PC-9 (cell line): ENCODE measurements at regions not wholly inside any gene's neighbourhood (a gene's known extent, or its start where the extent isn't known, plus 50 kb on each side); places are given as distances from the start of the nearest gene placed in this dataset.

Experiments used
- BruUV-seq: library from RNA; stranded (reverse); fragments of 400-500 nt; replicated peaks from 2 replicates; lab custom pipeline; 2021; lab: Mats Ljungman, UMichigan
- CTCF ChIA-PET: fragments of 300-600 bp; sonication (Branson Sonifier 250); formaldehyde crosslinking; loops from one replicate; lab custom pipeline; 2022; ENCODE audit warnings: antibody characterized with exemption; lab: Charles Lee
- POLR2A ChIA-PET: fragments of 300-600 bp; sonication (Branson Sonifier 250); formaldehyde crosslinking; loops from one replicate; lab custom pipeline; 2022; ENCODE audit warnings: antibody characterized with exemption; ENCODE audit not compliant: unreplicated experiment; lab: Charles Lee
- DNase-seq, 2 experiments: peaks; one replicate each; pipeline versions ENCODE4 v3.0.0 to v3.0.0-alpha.2; 2015 to 2022; ENCODE audit warnings: mixed read lengths in 1 of 2
- H2AFZ ChIP-seq: fragments of 200-600 bp; sonication (generic); 2 replicates; pipeline ENCODE4 v1.8.1; 2017; ENCODE audit warnings: antibody characterized with exemption
- H3F3A ChIP-seq: fragments of 200-600 bp; sonication (generic); 2 replicates; pipeline ENCODE4 v1.8.1; 2017; ENCODE audit warnings: antibody characterized with exemption, mild to moderate bottlenecking, low read depth; ENCODE audit not compliant: insufficient read depth
- H3K27ac ChIP-seq: fragments of 200-600 bp; sonication (generic); 2 replicates; pipeline ENCODE4 v1.6.1; 2016; ENCODE audit warnings: mixed run types
- H3K27me3 ChIP-seq: fragments of 200-600 bp; sonication (generic); 2 replicates; pipeline ENCODE4 v1.6.1; 2016; ENCODE audit warnings: low read depth, mixed run types; ENCODE audit not compliant: insufficient read depth
- H3K36me3 ChIP-seq: fragments of 200-600 bp; sonication (generic); 2 replicates; pipeline ENCODE4 v1.6.1; 2016; ENCODE audit warnings: low read depth, mixed run types
- H3K4me1 ChIP-seq: fragments of 200-600 bp; sonication (generic); replicated peaks from 2 replicates; pipeline ENCODE4 v1.6.1; 2016; ENCODE audit warnings: mixed run types; ENCODE audit not compliant: insufficient read depth
- H3K4me2 ChIP-seq: fragments of 200-600 bp; sonication (generic); 2 replicates; pipeline ENCODE4 v1.6.1; 2017; ENCODE audit warnings: mixed run types
- H3K4me3 ChIP-seq: fragments of 200-600 bp; sonication (generic); 2 replicates; pipeline ENCODE4 v1.6.1; 2016; ENCODE audit warnings: mixed run types
- H3K79me2 ChIP-seq: fragments of 200-600 bp; sonication (generic); 2 replicates; pipeline ENCODE4 v1.6.1; 2017; ENCODE audit warnings: low read depth, mixed run types
- H3K9me2 ChIP-seq: fragments of 200-600 bp; sonication (generic); 2 replicates; pipeline ENCODE4 v1.8.1; 2017; ENCODE audit warnings: mild to moderate bottlenecking; ENCODE audit not compliant: insufficient read depth
- H3K9me3 ChIP-seq: fragments of 200-600 bp; sonication (generic); 2 replicates; pipeline ENCODE4 v1.8.1; 2016; ENCODE audit warnings: low read depth; ENCODE audit not compliant: insufficient read depth
- H4K20me1 ChIP-seq: fragments of 200-600 bp; sonication (generic); 2 replicates; pipeline ENCODE4 v1.8.1; 2017; ENCODE audit not compliant: insufficient read depth
- EZH2 ChIP-seq: fragments of 200-600 bp; sonication (generic); IDR thresholded peaks from 2 replicates; pipeline ENCODE4 v1.8.0; 2017; ENCODE audit warnings: antibody characterized with exemption, low read depth
- intact Hi-C: fragments of 100-400 bp; cut with micrococcal nuclease; formaldehyde crosslinking; loops from one replicate; pipeline ENCODE4 v1.10.0; 2022; ENCODE audit not compliant: unreplicated experiment
- TF ChIP-seq, protein P1 (sequence below): fragments of 200-600 bp; sonication (generic); conservative IDR thresholded peaks from 2 replicates; pipeline ENCODE4 v1.6.1; 2017; ENCODE audit warnings: mixed run types, antibody characterized with exemption, mild to moderate bottlenecking, moderate library complexity

DNA sequence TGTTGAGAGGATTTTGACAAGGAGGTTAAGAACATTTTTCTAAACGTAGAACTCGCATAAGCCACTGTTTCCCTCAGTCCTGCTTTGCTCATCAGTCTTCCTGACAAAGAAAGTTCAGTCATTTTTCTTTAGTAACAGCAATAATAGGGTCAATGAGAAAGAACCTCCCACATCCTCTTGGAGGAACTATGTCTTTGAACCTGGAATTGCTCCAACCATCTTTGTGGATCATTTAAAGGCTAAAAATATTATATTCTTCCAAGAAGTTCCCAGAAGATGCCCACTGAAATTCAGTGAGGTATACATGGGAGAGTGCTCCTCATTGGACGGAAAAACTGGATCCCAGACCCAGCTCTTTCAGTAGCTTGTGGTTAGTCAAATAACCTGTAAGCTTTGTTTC lies 282.8 kb upstream of the FAR2 start:
- CTCF ChIA-PET = no interaction called here
- BruUV-seq = no TSS peak

DNA sequence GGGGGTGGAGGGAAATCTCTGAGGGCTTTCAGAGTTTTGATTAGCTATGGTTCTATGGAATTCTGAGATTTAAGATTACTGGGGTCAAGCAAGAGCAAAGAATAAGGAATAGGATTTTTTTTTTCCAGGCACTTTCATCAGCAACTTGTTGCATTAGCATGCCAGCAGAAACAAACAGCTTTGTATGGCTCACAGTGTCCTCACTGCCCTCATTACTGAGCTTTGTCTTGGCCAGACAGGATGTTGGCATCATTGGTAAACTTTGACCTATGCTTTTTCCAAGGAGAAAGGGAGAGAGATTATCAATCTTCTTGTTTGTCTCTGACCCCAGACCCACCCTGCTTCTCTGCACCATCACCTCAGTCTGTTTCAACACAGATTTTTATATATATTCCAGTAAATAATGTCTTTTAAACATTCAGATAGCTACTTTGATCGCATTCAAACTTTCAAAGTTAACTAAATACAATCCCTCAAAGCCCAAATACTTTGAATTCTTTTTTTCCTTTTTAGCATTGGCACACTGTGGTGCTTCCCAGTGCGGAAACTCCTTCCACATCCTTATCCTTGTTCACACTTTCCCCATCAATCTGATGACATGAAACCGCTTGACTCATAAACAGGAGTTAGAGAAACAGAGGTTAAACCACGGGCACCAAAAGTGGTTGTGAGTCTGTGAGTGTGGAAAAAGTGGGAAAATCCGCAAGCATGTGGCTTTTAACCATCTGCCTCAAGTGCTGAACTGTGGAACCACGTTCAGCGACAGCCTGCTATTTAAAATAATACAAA lies 282.2 kb upstream of the FAR2 start:
- Histone ChIP-seq H3K9me2 (no peaks in the 10 kb centered on the region), H3K36me3 (no peaks in the 10 kb centered on the region), H3K4me1 (0 out of 2 replicates have a peak, but pooled peaks cover 5% of the 10 kb centered on the region), H3K9me3 (no peaks in the 10 kb centered on the region), H4K20me1 (no peaks in the 10 kb centered on the region), H3K27me3 (no peaks in the 10 kb centered on the region), H3F3A (no peaks in the 10 kb centered on the region), H3K79me2 (no peaks in the 10 kb centered on the region), H3K4me3 (no peak overlapping the region), H3K27ac (no peak overlapping the region), H3K4me2 (no peak overlapping the region), H2AFZ (no peak overlapping the region)
- intact Hi-C loops = no loop called here
- no peak for TF ChIP-seq EZH2
- TF ChIP-seq, protein P1, sequence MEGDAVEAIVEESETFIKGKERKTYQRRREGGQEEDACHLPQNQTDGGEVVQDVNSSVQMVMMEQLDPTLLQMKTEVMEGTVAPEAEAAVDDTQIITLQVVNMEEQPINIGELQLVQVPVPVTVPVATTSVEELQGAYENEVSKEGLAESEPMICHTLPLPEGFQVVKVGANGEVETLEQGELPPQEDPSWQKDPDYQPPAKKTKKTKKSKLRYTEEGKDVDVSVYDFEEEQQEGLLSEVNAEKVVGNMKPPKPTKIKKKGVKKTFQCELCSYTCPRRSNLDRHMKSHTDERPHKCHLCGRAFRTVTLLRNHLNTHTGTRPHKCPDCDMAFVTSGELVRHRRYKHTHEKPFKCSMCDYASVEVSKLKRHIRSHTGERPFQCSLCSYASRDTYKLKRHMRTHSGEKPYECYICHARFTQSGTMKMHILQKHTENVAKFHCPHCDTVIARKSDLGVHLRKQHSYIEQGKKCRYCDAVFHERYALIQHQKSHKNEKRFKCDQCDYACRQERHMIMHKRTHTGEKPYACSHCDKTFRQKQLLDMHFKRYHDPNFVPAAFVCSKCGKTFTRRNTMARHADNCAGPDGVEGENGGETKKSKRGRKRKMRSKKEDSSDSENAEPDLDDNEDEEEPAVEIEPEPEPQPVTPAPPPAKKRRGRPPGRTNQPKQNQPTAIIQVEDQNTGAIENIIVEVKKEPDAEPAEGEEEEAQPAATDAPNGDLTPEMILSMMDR = no peak
- CTCF ChIA-PET = no interaction called here
- no TSS peak for BruUV-seq
- no peak for DNase-seq
- POLR2A ChIA-PET = no interaction called here

More for the DNA sequence above, 282.8 kb upstream of the FAR2 start:
- Histone ChIP-seq H3K36me3 (no peaks in the 10 kb centered on the region), H3K9me3 (no peaks in the 10 kb centered on the region), H3K27ac (no peak overlapping the region), H3K9me2 (no peaks in the 10 kb centered on the region), H3K27me3 (no peaks in the 10 kb centered on the region), H4K20me1 (no peaks in the 10 kb centered on the region), H3K4me3 (no peak overlapping the region), H3K4me2 (no peak overlapping the region), H3K79me2 (no peaks in the 10 kb centered on the region), H2AFZ (no peak overlapping the region), H3F3A (no peaks in the 10 kb centered on the region), H3K4me1 (0 out of 2 replicates have a peak, but pooled peaks cover 5% of the 10 kb centered on the region)
- intact Hi-C loops = no loop called here
- TF ChIP-seq, protein P1 = no peak
- TF ChIP-seq EZH2 = no peak
- DNase-seq = no peak
- POLR2A ChIA-PET = no interaction called here

DNA sequence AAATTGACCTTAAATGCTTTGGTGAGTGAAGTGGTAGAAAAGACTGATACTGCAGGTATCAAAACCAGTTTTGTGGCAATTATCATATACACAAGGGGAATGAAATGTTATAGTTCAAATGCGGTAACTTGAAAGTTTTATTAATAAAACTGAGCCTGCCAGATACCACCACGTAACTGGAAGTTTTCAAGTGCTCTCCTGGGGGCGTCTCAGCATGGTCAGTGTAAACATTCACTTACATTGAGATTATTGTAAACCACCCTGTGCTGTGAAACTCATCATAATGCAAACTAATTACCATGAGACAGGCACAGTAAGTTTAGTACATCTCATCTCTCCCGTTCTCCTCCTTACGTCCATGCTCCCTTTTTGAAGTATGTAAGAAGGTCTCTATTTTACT lies 280.7 kb upstream of the FAR2 start:
- ChIA-PET CTCF (no interaction called here), POLR2A (no interaction called here)
- no TSS peak for BruUV-seq

More for the DNA sequence above, 280.7 kb upstream of the FAR2 start:
- Histone ChIP-seq H3K4me3 (no peak overlapping the region), H2AFZ (no peak overlapping the region), H3K36me3 (no peaks in the 10 kb centered on the region), H3K79me2 (no peaks in the 10 kb centered on the region), H3K9me3 (no peaks in the 10 kb centered on the region), H4K20me1 (no peaks in the 10 kb centered on the region), H3K9me2 (no peaks in the 10 kb centered on the region), H3K4me1 (0 out of 2 replicates have a peak, but pooled peaks cover 11% of the 10 kb centered on the region), H3F3A (no peaks in the 10 kb centered on the region), H3K4me2 (no peak overlapping the region), H3K27ac (no peak overlapping the region), H3K27me3 (no peaks in the 10 kb centered on the region)
- no peak for TF ChIP-seq EZH2
- TF ChIP-seq, protein P1 = no peak
- DNase-seq = no peak
- intact Hi-C loops = no loop called here
